GM18511 (cell line): ENCODE measurements at regions not wholly inside any gene's neighbourhood (a gene's known extent, or its start where the extent isn't known, plus 50 kb on each side); places are given as distances from the start of the nearest gene placed in this dataset.

Experiments
- ATAC-seq: cut with Tn5 transposase; IDR thresholded peaks from one replicate; pipeline ENCODE4 v1.9.1; 2021; ENCODE audit warnings: mild to moderate bottlenecking, moderate library complexity; ENCODE audit not compliant: unreplicated experiment

GRCh38 chrX:20637351-20637750, 370.6 kb upstream of the RPS6KA3 start:
- ATAC-seq = no peak

DNA sequence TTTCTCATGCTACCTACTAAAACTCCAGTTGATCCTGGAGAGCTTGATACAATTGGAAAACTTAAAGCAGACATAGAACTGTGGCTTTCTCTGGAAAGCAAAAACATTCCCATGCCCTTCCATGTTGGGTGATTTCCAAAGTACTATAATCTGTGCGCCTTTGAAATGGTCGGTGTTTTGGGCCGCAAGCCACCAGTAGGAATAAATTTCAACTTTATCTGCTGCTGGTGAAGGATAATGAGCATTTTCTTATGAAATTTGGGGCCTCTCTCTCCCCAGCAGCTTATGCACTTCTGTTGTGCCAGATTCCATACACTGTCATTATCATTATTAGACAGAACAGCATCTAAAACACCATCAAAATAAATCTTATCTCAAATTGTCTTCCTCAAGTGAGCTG, 366.7 kb upstream of the RPS6KA3 start:
- ATAC-seq = no peak

- no peak for ATAC-seq
Observed at GRCh38 chrX:20623448-20623847, 356.7 kb upstream of the RPS6KA3 start.

DNA sequence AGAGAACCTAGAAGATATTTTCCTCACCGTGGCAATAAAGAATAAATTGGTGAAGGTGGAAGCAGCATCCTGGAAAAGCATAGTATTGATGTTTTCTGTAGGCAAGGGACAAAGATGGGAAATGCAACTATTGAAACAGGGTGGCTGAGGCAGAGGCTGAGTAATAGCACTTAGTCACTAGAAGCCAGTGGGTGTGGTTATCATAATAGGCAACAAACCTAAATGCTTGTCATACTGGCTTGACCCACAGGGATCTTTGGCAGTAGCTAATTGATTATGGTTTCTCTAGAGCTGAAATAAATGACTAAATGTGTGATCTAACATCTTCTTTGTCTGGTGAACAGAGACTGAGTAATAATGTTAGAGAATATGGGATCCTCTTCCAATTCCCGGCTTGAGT, 353.6 kb upstream of the RPS6KA3 start:
- no peak for ATAC-seq

- no peak for ATAC-seq
Observed at GRCh38 chrX:20609916-20610415, 343.3 kb upstream of the RPS6KA3 start.

DNA sequence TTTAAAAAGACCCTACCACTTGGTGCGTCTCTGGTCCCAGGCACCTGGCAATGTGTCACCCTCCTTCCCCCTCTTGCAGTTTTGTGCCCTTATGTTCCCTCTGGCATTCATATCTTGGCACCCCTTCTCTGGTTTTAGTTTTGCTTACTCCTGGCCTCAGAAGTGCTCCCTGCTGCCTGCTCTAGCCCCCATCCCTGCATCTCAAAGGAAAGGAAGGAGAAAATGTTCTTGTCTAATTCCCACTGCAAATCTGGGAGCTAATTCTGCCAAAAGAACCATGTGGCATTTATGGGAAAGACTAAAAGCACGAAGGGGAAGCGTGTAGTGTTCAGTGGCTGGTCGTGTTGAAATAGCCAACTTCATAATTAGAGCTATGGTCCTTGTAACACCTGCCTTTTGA, 340.1 kb upstream of the RPS6KA3 start:
- ATAC-seq = no peak

- ATAC-seq = no peak
Observed at GRCh38 chrX:20596856-20597255, 330.1 kb upstream of the RPS6KA3 start.

DNA sequence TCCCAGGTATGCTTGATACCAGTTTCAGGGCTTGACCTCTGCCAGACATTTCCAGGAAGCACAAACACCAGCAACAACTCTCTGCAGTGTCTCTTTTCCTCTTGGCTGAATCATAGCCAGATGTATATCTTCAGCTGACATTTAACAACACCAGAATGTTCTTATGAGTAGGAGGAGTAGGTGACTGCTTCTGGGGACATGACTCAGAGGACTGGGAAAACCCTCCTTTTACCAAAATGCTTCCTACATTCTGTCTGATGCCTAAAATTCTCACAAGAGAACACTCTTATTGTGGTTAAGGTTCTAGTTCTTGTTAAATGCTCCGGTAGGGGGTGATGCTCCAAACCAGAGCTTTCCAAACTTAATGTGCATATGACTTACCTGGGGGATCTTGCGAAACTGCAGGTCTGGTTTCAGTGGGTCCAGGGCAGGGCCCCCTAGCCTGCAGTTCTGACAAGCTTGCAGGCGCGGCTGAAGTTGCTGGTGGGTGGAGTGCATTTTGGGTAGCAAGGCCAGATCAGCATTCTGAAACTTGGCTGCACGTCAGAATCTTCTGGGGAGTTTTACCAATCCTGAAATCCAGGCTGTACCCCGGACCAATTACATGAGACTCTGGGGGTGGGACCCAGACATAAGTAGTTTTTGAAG, 329.3 kb upstream of the RPS6KA3 start:
- ATAC-seq = no peak

GRCh38 chrX:20594985-20595384, 328.3 kb upstream of the RPS6KA3 start:
- no peak for ATAC-seq

DNA sequence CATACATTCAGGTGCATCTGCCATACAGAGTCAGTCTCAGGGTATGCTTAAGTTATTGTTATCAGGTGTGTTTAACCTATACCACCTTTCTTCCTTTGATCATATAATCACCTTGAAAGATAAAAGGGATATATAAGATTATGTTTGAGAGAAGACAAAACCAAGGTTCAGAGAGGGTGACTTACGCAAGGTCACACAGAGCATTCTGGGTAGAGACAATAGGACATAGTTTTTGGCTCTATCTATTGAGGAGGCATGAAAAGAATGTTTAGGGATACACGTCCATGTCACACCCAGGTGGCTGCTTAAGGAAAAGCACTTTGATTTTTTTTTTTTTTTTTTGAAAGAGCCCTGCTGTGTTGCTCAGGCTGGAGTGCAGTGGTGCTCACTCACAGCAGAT, 327.1 kb upstream of the RPS6KA3 start:
- ATAC-seq = no peak

- no peak for ATAC-seq
Observed at GRCh38 chrX:20593402-20593801, 326.7 kb upstream of the RPS6KA3 start.

- no peak for ATAC-seq
Observed at GRCh38 chrX:20591246-20591645, 324.5 kb upstream of the RPS6KA3 start.

DNA sequence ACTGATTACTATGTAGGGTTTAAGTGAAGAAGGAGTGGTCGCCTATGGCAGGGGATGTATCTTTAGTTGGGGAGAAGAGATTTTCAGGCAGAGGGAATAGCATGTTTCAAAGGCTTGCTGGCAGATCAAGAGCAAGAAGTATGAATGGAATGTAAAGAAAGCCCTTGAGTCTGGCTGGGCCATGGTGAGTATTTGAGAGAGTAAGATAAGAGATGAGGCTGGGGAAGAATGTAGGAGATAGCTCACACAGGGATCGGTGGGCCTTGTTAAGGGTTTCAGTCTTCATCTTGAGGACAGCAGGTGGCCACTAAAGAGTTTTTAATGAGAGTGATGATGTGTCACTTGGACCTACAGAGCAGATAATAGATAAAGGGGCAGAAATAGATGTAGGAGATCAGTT, 319.1 kb upstream of the RPS6KA3 start:
- no peak for ATAC-seq

DNA sequence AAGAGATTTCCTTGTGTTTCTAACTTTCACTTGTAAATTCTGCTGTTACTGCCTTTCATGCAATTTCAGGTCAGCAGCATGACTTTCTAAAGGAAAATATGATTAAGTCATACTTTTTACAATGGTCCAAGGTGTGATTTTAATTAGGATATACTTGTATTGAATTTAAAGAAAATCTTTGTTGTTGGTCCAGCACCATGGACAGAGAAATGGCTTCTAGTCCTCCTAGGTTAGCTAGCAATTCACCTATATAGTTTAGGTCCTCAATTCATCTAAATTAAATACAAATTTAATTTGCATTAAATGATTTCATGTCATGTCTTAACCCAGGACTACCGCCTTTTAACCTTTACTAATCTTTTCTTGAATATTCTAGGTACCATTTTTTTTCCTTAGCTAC, 304.9 kb upstream of the RPS6KA3 start:
- ATAC-seq = no peak

DNA sequence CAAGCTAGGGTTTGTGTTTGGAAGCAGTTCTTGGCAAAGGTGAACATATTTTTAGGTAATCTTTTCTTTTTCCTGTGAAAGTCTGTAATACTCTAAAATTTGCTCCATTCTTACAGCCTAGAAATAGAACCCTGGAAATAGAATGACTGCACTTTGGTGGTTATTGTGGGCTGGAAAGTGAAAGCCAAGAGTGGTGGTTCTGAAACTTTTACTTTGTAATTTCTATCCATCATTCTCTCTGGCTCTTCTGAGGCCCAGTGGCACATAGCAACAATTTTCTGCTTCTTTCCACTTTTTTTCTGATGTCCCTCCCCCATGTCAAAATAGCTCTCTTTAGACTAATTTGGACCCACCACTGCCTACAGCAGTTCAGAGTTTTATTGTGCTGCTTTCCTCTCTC, 300.4 kb upstream of the RPS6KA3 start:
- ATAC-seq = peak; percentile 75

DNA sequence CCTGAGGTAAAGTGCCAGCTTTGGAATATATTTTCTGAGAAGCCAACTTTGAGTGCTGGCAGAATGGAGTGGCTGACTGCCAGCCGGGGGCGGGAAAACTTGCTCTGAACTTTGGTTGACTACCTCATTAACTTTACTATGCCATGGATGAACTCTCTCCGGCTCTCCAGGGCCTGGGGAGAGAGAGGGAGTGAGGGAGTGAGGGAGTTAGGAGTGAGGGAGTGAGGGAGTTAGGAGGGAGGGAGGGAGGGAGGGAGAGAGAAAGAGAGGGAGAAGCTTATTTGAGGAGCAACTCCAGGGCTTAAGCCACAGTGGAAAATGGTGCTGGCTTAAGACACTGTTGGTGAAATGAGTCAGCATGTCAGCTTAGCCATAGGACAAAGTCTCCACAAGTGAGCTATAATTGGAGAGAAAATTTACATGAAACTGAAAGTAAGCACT, 280.9 kb upstream of the RPS6KA3 start:
- ATAC-seq = peak; percentile 94

DNA sequence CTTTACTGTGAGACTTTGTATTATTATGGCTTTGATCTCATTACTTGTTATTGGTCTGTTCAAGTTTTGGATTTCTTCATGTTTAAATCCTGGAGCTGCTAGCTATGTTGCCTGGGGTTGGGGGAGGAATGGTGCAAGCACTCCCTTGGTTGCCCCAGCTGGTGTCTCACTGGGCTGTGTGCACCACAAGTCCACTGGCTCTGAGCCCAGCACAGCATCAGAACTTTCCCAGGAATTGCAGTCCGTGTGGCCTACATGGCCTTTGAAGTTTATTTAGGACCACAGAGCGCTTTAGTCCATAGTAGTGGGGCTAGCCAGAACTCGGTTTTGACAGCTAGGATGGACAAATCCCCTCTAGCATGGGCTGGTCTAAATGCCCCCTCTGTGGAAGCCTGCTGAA, 278.8 kb upstream of the RPS6KA3 start:
- no peak for ATAC-seq

GRCh38 chrX:20542072-20542471, 275.4 kb upstream of the RPS6KA3 start:
- no peak for ATAC-seq

- ATAC-seq = no peak
Observed at GRCh38 chrX:20538974-20539373, 272.3 kb upstream of the RPS6KA3 start.

DNA sequence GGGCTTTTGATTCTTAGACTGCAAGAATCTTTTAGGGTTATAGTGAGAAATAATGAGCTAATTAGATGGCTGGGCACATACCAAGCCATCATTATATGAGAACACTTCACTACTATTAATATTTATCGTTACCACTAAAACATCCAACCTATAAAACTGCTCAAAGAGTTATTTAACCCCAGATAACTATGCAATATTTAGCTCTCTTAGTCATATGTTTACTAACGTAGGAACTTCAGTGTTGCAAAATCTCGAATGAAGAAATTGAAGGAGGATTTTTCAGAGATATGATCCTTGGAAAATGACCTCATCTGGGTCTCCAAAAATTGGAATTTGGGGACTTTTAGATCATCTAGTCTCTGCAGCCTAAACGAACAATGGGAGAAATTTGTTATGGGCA, 265.0 kb upstream of the RPS6KA3 start:
- ATAC-seq = no peak

DNA sequence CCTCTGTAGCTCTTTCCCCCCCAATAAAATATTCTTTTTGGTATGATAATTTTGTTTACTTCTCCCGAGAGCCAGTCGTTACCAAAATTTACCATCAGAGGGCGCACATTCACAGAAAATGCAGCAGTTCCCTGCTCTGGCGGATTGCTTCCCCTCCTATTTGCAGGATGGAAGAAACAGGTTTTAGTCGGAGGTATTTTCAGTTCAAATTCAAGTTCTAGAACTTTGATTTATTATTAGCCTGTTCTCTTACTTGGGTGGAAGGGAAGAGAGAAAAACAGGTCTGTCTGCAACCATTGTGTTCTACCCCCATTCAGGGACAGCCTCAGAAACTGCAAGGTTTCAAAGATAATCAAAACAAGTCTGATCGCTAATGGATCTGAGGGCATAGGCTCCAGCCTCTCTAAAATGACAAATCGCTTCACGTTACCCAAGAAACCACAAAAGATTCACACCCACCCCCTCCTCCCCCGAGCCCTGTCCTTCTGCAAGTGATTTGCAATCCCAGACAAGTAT, 263.8 kb upstream of the RPS6KA3 start:
- ATAC-seq = peak; percentile 74

DNA sequence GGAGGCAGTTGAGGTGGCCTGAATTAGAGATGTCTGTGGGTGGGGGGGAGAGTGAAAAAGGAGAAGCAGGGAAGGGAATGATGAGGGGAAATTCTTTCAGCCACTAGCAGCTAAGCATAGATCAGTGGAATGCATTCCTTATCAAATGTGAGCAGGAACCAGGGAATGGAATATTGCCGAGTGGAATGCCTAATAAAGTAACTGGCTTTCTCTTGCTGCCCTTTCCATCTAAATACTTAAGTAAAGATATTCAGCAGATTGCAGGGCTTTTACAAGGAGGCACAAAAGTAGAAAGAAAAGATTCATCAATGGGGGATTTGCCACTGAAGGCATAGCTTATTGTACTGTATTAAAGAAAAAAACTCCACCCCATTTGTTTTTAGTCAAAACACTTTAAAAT, 263.0 kb upstream of the RPS6KA3 start:
- no peak for ATAC-seq

- no peak for ATAC-seq
Observed at GRCh38 chrX:20529301-20529700, 262.6 kb upstream of the RPS6KA3 start.
